ENCODE measurements at regions not wholly inside any gene's neighbourhood (a gene's known extent, or its start where the extent isn't known, plus 50 kb on each side); places are given as distances from the start of the nearest gene placed in this dataset.
A peak's percentile ranks its signal among the peaks of the same experiment; 100 is the strongest.

DNA sequence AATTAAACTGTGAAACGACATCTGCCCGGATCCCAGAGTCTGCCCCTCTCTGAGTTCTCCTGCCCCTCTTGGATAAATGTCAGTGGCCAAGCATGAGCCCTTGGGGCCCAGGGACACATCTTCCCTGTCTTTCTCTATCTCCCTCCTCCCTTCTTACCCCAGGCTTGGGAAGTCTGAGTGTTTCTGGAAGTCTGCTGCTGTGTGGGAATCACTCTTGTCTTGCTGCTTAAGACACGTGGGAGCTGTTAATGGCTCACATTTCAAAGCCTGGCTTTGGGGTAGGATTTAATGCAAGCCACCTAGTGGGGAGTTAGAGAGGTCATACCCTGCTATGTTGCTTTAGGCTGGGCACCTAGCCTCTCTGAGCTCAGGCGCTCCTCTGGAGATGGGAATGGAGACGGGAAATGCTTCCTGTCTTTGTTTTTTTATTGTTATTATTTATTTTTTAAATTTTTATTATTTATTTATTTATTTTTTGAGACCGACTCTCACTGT, 218.5 kb upstream of the CIBAR2 start:
- Histone ChIP-seq H3K79me2 (ENCODE audit: insufficient read depth, low read length) (no peaks in the 10 kb centered on the region), H3K4me2 (replicated peaks; ENCODE audit: extremely low read depth, low read length, poor library complexity, severe bottlenecking) (no peak overlapping the region), H3K9ac (ENCODE audit: insufficient read depth, low read length, poor library complexity, severe bottlenecking) (no peak overlapping the region), H3K27me3 (ENCODE audit: control insufficient read depth in 2 of 2, insufficient read depth in 2 of 2, low read length in 2 of 2) (peaks cover 18 to 41% of the 10 kb centered on the region in 2 donors), H3K4me3 (replicated peaks in 1 of 3; ENCODE audit: low read depth in 2 of 3, low read length in 3 of 3) (no peak overlapping the region), H3K9me3 (replicated peaks in 1 of 2; ENCODE audit: control insufficient read depth in 1 of 2, insufficient read depth in 1 of 2, low read length in 2 of 2) (peaks cover 6 to 9% of the 10 kb centered on the region in 2 donors), H3K4me1 (ENCODE audit: control insufficient read depth in 1 of 2, insufficient read depth in 2 of 2, low read length in 2 of 2) (peaks cover 9 to 14% of the 10 kb centered on the region in 2 donors), H2AFZ (ENCODE audit: insufficient read depth, low read depth, low read length, poor library complexity, severe bottlenecking) (no peak overlapping the region), H3K36me3 (replicated peaks in 1 of 2; ENCODE audit: control insufficient read depth in 1 of 2, insufficient read depth in 2 of 2, low read length in 2 of 2) (no peaks in the 10 kb centered on the region), H3K27ac (ENCODE audit: low read depth in 1 of 2, low read length in 2 of 2) (no peak overlapping the region), H4K20me1 (ENCODE audit: insufficient read depth, low read length) (no peaks in the 10 kb centered on the region)
- H3K36me3 Mint-ChIP-seq, result peaks cover 0 to 2% of the 10 kb centered on the region in 2 donors
- DNase-seq, result peak; percentile 29 to 43 (median 38)
- intact Hi-C loops (cut with micrococcal nuclease), result loop anchor here (2.0 to 5.0 kb wide), 2 partner anchors 28 to 33 kb away; no protein-coding TSS in a partner anchor
- peaks cover 26% of the 10 kb centered on the region for H3K4me1 Mint-ChIP-seq
- H3K27me3 Mint-ChIP-seq (ENCODE audit: low read depth in 3 of 3), result peaks cover 50 to 64% (median 63%) of the 10 kb centered on the region in 3 donors
- TF ChIP-seq, protein P1, sequence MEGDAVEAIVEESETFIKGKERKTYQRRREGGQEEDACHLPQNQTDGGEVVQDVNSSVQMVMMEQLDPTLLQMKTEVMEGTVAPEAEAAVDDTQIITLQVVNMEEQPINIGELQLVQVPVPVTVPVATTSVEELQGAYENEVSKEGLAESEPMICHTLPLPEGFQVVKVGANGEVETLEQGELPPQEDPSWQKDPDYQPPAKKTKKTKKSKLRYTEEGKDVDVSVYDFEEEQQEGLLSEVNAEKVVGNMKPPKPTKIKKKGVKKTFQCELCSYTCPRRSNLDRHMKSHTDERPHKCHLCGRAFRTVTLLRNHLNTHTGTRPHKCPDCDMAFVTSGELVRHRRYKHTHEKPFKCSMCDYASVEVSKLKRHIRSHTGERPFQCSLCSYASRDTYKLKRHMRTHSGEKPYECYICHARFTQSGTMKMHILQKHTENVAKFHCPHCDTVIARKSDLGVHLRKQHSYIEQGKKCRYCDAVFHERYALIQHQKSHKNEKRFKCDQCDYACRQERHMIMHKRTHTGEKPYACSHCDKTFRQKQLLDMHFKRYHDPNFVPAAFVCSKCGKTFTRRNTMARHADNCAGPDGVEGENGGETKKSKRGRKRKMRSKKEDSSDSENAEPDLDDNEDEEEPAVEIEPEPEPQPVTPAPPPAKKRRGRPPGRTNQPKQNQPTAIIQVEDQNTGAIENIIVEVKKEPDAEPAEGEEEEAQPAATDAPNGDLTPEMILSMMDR (IDR thresholded peaks at IDR 0.05), result peak; percentile 50
- peak overlapping the region in 1 of 7 donors; percentile 5 for H3K27ac Mint-ChIP-seq
- peak overlapping the region in 1 of 2 donors; percentile 56 for H3K4me3 Mint-ChIP-seq
- peaks cover 0 to 14% (median 12%) of the 10 kb centered on the region in 7 donors for H3K9me3 Mint-ChIP-seq
- 20% methylated on average over 1 of the region's 6 CpGs for WGBS (ENCODE audit: insufficient coverage)

DNA sequence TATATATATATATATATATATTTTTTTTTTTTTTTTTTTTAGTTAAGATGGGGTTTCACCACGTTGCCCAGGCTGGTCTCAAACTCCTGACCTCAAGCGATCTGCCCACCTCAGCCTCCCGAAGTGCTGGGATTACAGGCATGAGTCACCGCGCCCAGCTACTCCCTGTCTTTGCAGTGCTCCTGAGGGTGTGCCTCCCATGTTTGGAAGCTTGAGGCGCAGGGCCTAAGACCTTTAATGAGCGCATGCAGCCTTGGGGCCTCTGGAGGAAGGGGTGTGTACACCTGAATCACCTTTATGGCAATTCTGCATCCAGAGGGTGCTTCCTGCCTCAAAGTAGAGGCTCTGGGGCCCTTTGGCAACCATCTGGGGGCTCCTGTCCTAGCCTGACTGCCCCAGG, 219.4 kb upstream of the CIBAR2 start:
- WGBS (ENCODE audit: insufficient coverage), result 75% methylated on average over 2 of the region's 7 CpGs
- Histone ChIP-seq H4K20me1 (ENCODE audit: insufficient read depth, low read length) (no peaks in the 10 kb centered on the region), H3K4me3 (replicated peaks in 1 of 3; ENCODE audit: low read depth in 2 of 3, low read length in 3 of 3) (no peak overlapping the region), H3K79me2 (ENCODE audit: insufficient read depth, low read length) (no peaks in the 10 kb centered on the region), H3K27ac (ENCODE audit: low read depth in 1 of 2, low read length in 2 of 2) (no peak overlapping the region), H3K4me2 (replicated peaks; ENCODE audit: extremely low read depth, low read length, poor library complexity, severe bottlenecking) (no peak overlapping the region), H3K4me1 (ENCODE audit: control insufficient read depth in 1 of 2, insufficient read depth in 2 of 2, low read length in 2 of 2) (peaks cover 9 to 14% of the 10 kb centered on the region in 2 donors), H3K27me3 (ENCODE audit: control insufficient read depth in 2 of 2, insufficient read depth in 2 of 2, low read length in 2 of 2) (peaks cover 18 to 41% of the 10 kb centered on the region in 2 donors), H2AFZ (ENCODE audit: insufficient read depth, low read depth, low read length, poor library complexity, severe bottlenecking) (no peak overlapping the region), H3K9ac (ENCODE audit: insufficient read depth, low read length, poor library complexity, severe bottlenecking) (no peak overlapping the region), H3K36me3 (replicated peaks in 1 of 2; ENCODE audit: control insufficient read depth in 1 of 2, insufficient read depth in 2 of 2, low read length in 2 of 2) (no peaks in the 10 kb centered on the region), H3K9me3 (replicated peaks in 1 of 2; ENCODE audit: control insufficient read depth in 1 of 2, insufficient read depth in 1 of 2, low read length in 2 of 2) (peaks cover 4% of the 10 kb centered on the region in 2 donors)
- Mint-ChIP-seq H3K4me1 (peaks cover 26% of the 10 kb centered on the region), H3K27ac (no peak overlapping the region), H3K27me3 (ENCODE audit: low read depth in 3 of 3) (peaks cover 48 to 65% (median 60%) of the 10 kb centered on the region in 3 donors), H3K4me3 (no peak overlapping the region), H3K9me3 (peaks cover 0 to 9% (median 4%) of the 10 kb centered on the region in 7 donors), H3K36me3 (peaks cover 0 to 2% of the 10 kb centered on the region in 2 donors)
- intact Hi-C loops (cut with micrococcal nuclease), result loop anchor here (2.0 to 5.0 kb wide), 2 partner anchors 29 to 34 kb away; no protein-coding TSS in a partner anchor
- DNase-seq, result no peak
- TF ChIP-seq, protein P1 (IDR thresholded peaks at IDR 0.05), result no peak

Data from CD14-positive monocyte (primary cell).